ENCODE measurements at regions not wholly inside any gene's neighbourhood (a gene's known extent, or its start where the extent isn't known, plus 50 kb on each side); places are given as distances from the start of the nearest gene placed in this dataset.

DNA sequence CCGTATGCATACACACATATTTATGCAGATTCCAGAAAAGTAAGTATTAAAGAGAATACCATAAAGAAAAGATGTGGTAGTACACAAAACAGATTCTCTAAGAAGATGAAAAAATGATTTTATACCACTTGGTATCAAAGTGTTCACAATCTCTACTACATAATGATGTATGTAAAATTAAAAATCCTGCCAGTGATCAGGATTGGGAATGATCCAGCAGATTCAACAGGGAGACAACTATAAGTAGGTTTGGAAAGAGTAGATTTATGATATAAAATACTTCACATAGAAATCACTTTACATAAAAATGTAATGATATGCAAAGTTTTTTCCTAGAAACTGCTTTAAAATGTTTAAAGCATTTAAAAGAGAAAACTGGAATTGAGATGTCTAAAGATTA, 447.0 kb downstream of the CNTNAP4 start:
- no peak overlapping the region for H3K27ac ChIP-seq (ENCODE audit: low read depth, low read length)
- H3K36me3 ChIP-seq (ENCODE audit: insufficient read depth, low read length): no peaks in the 10 kb centered on the region
- H3K4me3 ChIP-seq (ENCODE audit: low read depth, low read length): no peak overlapping the region
- no peaks in the 10 kb centered on the region for H3K79me2 ChIP-seq (ENCODE audit: control insufficient read depth, insufficient read depth, low read length, unreplicated experiment)
- no peak overlapping the region for H2AFZ ChIP-seq (ENCODE audit: low read length, unreplicated experiment)
- H3K4me1 ChIP-seq (ENCODE audit: control insufficient read depth, insufficient read depth, low read length, unreplicated experiment): no peaks in the 10 kb centered on the region
- H3K27me3 ChIP-seq (ENCODE audit: insufficient read depth, low read length): no peaks in the 10 kb centered on the region

DNA sequence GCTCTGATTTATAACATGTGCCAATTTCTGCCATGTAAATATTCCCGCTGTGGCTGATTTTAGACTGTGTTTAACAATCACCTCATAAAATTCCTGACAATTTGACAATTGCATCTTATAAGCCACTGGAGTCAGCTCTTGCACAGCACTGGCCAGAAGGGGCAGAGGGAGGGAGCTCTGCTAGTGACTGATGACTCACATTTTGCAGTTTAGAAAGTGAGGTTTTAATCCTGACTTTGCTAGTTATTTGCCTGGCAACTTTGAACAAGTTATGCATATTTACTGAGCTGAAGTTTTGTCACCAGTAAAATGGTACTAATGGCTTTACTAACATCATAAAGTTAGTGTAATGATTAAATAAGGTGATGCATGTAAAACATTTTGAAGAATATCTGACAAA, 452.3 kb downstream of the CNTNAP4 start:
- no peak overlapping the region for H3K27ac ChIP-seq (ENCODE audit: low read depth, low read length)
- no peaks in the 10 kb centered on the region for H3K79me2 ChIP-seq (ENCODE audit: control insufficient read depth, insufficient read depth, low read length, unreplicated experiment)
- no peaks in the 10 kb centered on the region for H3K36me3 ChIP-seq (ENCODE audit: insufficient read depth, low read length)

DNA sequence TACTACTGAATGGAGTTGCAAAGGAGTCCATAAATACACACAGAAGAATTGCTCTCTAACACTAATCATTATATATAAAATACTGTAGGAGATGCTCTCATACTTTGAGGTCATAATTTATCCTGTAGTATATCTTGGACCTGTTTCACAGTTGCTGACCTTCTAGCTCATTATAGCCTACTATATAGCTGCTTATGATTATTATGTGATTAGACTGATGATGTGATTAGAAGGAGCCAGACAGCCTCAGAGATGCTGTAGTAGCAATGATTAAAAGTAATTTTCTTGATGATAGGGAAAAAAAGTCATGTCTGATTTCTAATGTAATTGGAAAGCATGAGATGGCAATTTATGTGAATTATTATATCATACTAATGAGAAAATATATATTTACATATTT, 455.7 kb downstream of the CNTNAP4 start:
- no peaks in the 10 kb centered on the region for H3K36me3 ChIP-seq (ENCODE audit: insufficient read depth, low read length)

More for the DNA sequence above, 452.3 kb downstream of the CNTNAP4 start:
- Histone ChIP-seq H3K4me3 (ENCODE audit: low read depth, low read length) (no peak overlapping the region), H3K4me1 (ENCODE audit: control insufficient read depth, insufficient read depth, low read length, unreplicated experiment) (no peaks in the 10 kb centered on the region), H2AFZ (ENCODE audit: low read length, unreplicated experiment) (no peak overlapping the region), H3K27me3 (ENCODE audit: insufficient read depth, low read length) (no peaks in the 10 kb centered on the region)

DNA sequence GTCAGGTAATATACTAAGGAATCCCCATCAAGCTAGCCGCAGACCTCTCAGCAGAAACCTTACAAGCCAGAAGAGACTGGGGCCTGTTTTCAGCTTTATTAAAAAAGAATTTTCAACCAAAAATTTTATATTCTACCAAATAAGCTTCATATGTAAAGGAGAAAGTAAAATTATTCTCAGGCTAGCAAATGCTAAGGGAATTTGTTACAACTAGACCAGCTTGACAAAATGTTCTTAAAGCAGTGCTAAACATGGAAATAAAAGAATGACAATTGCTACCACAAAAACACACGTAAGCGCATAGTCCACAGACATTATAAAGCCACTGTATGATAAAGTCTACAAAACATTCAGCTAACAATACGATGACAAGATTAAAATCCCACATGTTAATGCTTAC, 449.4 kb upstream of the MON1B start:
- no peak overlapping the region for H2AFZ ChIP-seq (ENCODE audit: low read length, unreplicated experiment)
- H3K4me1 ChIP-seq (ENCODE audit: control insufficient read depth, insufficient read depth, low read length, unreplicated experiment): no peaks in the 10 kb centered on the region
- H3K36me3 ChIP-seq (ENCODE audit: insufficient read depth, low read length): no peaks in the 10 kb centered on the region
- H3K4me3 ChIP-seq (ENCODE audit: low read depth, low read length): no peak overlapping the region
- no peaks in the 10 kb centered on the region for H3K79me2 ChIP-seq (ENCODE audit: control insufficient read depth, insufficient read depth, low read length, unreplicated experiment)
- no peak overlapping the region for H3K27ac ChIP-seq (ENCODE audit: low read depth, low read length)
- H3K27me3 ChIP-seq (ENCODE audit: insufficient read depth, low read length): no peaks in the 10 kb centered on the region

More for the DNA sequence above, 455.7 kb downstream of the CNTNAP4 start:
- H3K4me1 ChIP-seq (ENCODE audit: control insufficient read depth, insufficient read depth, low read length, unreplicated experiment): no peaks in the 10 kb centered on the region
- no peaks in the 10 kb centered on the region for H3K79me2 ChIP-seq (ENCODE audit: control insufficient read depth, insufficient read depth, low read length, unreplicated experiment)
- H3K4me3 ChIP-seq (ENCODE audit: low read depth, low read length): no peak overlapping the region
- H3K27ac ChIP-seq (ENCODE audit: low read depth, low read length): no peak overlapping the region
- H3K27me3 ChIP-seq (ENCODE audit: insufficient read depth, low read length): no peaks in the 10 kb centered on the region
- no peak overlapping the region for H2AFZ ChIP-seq (ENCODE audit: low read length, unreplicated experiment)

DNA sequence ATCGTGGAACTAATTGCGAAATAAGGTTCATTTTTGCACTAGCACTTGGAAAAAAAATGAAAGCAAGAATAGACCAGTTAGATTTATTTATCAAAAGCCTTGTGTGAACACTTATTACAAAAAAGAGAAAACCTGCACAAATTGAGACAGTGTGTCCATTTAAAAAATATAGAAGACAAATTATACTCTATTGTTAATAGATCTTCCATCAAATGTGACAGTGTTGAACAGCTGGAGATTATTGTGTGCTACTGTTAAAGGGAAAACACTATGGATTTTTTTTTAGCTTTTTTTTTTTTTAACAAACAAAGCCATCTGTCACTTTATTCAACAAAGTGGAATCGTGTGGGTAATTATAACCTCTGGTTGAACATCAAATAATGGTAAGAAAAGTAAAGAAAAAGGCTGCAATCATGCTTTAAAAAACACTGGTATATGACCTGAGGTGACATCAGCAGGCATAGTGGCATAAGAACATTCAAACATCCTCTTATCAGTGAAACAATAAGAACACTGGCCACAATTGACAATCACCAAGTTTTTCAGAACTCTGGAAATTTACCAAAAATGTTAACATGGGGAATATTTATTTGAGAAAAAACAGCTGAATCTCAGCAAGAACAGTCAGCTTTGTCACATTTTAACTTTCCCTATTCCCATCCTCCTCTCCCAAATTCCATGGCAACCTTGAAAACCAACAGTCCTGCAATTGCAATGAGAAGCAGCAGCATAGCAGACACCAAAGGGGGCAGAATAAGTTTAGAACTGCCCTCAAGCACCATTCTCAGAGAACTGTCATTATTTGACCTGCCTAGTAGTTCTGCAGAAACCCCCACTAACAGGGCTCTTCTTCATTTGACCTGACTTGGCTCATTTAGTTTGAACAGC, 442.3 kb upstream of the MON1B start:
- Histone ChIP-seq H3K4me1 (ENCODE audit: control insufficient read depth, insufficient read depth, low read length, unreplicated experiment) (no peaks in the 10 kb centered on the region), H3K27me3 (ENCODE audit: insufficient read depth, low read length) (no peaks in the 10 kb centered on the region), H3K79me2 (ENCODE audit: control insufficient read depth, insufficient read depth, low read length, unreplicated experiment) (no peaks in the 10 kb centered on the region), H3K27ac (ENCODE audit: low read depth, low read length) (no peak overlapping the region), H3K36me3 (ENCODE audit: insufficient read depth, low read length) (no peaks in the 10 kb centered on the region), H3K4me3 (ENCODE audit: low read depth, low read length) (no peak overlapping the region), H2AFZ (ENCODE audit: low read length, unreplicated experiment) (no peak overlapping the region)

DNA sequence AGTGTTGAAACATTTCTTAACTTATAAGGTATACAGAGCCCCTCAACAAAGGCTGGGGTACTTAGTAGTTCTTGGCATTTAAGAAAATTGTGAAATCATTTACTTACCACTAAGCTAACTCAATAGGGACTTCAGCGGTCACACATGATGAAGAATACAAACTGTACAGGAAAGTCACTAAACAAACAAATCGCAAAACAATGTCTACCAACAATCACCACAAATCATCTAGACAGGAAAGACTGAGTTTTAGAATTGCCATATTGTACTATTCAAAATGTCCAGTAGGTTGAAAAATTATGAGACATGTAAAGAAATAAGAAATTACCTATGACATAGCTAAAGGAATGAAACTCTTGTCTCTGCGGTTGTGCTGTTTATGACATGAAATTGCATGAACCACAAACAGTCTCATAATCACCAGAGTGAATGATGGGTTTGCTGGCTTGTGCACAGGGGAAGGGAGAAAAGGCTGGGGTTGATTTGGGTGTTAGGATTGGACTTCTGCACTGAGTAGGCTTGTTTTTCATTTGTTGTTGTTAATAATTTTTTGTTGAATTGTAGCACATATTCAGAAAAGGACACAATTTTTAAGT, 441.1 kb upstream of the MON1B start:
- Histone ChIP-seq H3K27ac (ENCODE audit: low read depth, low read length) (no peak overlapping the region), H3K36me3 (ENCODE audit: insufficient read depth, low read length) (no peaks in the 10 kb centered on the region), H2AFZ (ENCODE audit: low read length, unreplicated experiment) (no peak overlapping the region), H3K27me3 (ENCODE audit: insufficient read depth, low read length) (no peaks in the 10 kb centered on the region), H3K4me1 (ENCODE audit: control insufficient read depth, insufficient read depth, low read length, unreplicated experiment) (no peaks in the 10 kb centered on the region), H3K4me3 (ENCODE audit: low read depth, low read length) (no peak overlapping the region), H3K79me2 (ENCODE audit: control insufficient read depth, insufficient read depth, low read length, unreplicated experiment) (no peaks in the 10 kb centered on the region)

DNA sequence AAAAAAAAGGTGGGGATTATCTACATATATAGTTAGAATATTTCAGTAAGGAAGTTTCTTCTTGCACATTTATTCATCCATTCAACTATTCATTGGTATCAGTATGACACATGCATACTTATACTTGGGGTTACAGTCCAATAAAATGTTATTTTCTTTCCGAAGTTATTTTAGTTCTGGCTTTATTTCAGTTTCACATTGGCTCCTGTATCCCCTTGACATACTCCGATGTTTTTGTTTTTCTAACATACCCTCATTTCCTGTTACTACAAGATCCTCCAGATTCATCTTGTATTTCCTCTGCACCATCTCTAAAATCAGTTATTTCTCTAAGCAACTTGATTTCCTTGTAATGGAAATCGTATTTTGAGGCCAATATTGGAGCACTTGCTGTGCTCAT, 435.5 kb upstream of the MON1B start:
- Histone ChIP-seq H3K27ac (ENCODE audit: low read depth, low read length) (no peak overlapping the region), H3K4me3 (ENCODE audit: low read depth, low read length) (no peak overlapping the region), H2AFZ (ENCODE audit: low read length, unreplicated experiment) (no peak overlapping the region), H3K4me1 (ENCODE audit: control insufficient read depth, insufficient read depth, low read length, unreplicated experiment) (no peaks in the 10 kb centered on the region), H3K79me2 (ENCODE audit: control insufficient read depth, insufficient read depth, low read length, unreplicated experiment) (no peaks in the 10 kb centered on the region), H3K27me3 (ENCODE audit: insufficient read depth, low read length) (no peaks in the 10 kb centered on the region), H3K36me3 (ENCODE audit: insufficient read depth, low read length) (no peaks in the 10 kb centered on the region)

DNA sequence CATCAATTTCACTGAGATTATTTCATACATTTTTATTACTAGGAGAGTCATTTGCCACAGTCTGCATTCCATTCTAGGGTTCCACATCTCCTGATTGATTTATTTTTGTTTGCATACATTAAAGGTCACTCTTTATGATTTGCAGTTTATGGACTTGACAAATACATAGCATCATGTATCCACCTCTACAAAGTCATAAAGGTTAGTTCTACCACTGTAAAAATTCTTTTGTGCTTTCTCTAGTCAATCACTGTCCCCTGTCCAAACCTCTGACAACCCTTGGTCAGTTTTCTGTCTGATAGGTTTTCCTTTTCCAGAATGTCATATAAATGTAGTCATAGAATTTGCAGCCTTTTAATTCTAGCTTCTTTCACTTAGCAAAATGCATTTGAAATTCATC, 434.6 kb upstream of the MON1B start:
- H3K36me3 ChIP-seq (ENCODE audit: insufficient read depth, low read length): no peaks in the 10 kb centered on the region
- no peak overlapping the region for H3K4me3 ChIP-seq (ENCODE audit: low read depth, low read length)
- no peaks in the 10 kb centered on the region for H3K4me1 ChIP-seq (ENCODE audit: control insufficient read depth, insufficient read depth, low read length, unreplicated experiment)
- no peaks in the 10 kb centered on the region for H3K27me3 ChIP-seq (ENCODE audit: insufficient read depth, low read length)
- H3K79me2 ChIP-seq (ENCODE audit: control insufficient read depth, insufficient read depth, low read length, unreplicated experiment): no peaks in the 10 kb centered on the region
- H3K27ac ChIP-seq (ENCODE audit: low read depth, low read length): no peak overlapping the region
- H2AFZ ChIP-seq (ENCODE audit: low read length, unreplicated experiment): no peak overlapping the region

DNA sequence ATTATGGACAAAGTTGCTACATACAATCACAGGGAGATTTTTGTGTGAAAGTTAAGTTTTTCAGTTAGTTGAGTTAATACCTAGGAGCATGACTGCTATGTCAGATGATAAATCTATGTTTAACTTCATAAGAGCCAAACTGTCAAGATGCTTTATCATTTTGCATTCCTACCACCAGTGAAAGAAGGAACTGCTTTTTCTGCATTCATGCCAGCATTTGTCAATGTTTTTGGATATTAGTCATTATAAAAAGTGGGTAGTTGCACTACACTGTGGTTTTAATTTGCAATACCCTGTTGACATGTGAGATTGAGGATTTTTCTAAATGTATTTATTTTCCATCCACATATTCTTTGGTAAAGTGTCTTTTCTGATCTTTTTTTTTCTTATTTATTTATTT, 434.0 kb upstream of the MON1B start:
- Histone ChIP-seq H3K27ac (ENCODE audit: low read depth, low read length) (no peak overlapping the region), H2AFZ (ENCODE audit: low read length, unreplicated experiment) (no peak overlapping the region), H3K4me1 (ENCODE audit: control insufficient read depth, insufficient read depth, low read length, unreplicated experiment) (no peaks in the 10 kb centered on the region), H3K4me3 (ENCODE audit: low read depth, low read length) (no peak overlapping the region), H3K27me3 (ENCODE audit: insufficient read depth, low read length) (no peaks in the 10 kb centered on the region), H3K79me2 (ENCODE audit: control insufficient read depth, insufficient read depth, low read length, unreplicated experiment) (no peaks in the 10 kb centered on the region), H3K36me3 (ENCODE audit: insufficient read depth, low read length) (no peaks in the 10 kb centered on the region)

DNA sequence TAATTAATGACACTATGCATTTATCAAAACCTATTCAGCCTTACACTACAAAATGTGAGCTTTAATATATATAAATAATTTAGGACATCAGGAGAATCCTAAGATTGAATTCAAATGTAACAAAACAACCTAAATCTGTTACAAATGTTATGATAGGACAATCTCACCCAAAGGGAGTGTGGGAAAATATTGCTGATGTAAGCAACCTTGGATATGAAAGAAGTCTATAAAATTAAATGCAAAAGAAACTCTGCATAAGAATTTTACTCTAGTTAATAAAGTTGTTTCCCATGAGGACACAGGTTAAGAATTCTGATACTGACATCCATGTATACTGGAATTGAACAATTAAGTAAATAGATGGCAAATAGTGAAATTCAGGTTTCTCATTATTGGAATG, 424.5 kb upstream of the MON1B start:
- no peaks in the 10 kb centered on the region for H3K27me3 ChIP-seq (ENCODE audit: insufficient read depth, low read length)
- H2AFZ ChIP-seq (ENCODE audit: low read length, unreplicated experiment): no peak overlapping the region
- no peaks in the 10 kb centered on the region for H3K4me1 ChIP-seq (ENCODE audit: control insufficient read depth, insufficient read depth, low read length, unreplicated experiment)
- no peaks in the 10 kb centered on the region for H3K36me3 ChIP-seq (ENCODE audit: insufficient read depth, low read length)
- no peak overlapping the region for H3K27ac ChIP-seq (ENCODE audit: low read depth, low read length)
- no peak overlapping the region for H3K4me3 ChIP-seq (ENCODE audit: low read depth, low read length)
- no peaks in the 10 kb centered on the region for H3K79me2 ChIP-seq (ENCODE audit: control insufficient read depth, insufficient read depth, low read length, unreplicated experiment)

DNA sequence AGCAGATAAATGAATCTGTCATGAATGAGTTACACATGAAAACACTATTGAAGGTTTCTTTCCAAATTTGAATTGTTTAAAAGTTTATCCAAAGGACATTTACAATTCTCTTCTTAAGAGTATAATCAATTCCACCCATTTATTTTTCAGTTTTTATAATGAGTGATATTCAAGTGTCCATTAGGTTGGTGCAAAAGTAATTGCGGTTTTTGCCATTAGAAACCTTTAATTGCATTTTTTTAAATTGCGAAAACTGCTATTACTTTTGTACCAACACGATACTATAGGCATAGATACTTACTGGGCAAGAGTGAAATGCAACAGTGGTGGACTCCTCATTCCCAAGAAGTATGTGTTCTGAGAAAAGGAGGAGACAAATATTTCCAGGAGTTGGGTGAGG, 422.7 kb upstream of the MON1B start:
- Histone ChIP-seq H2AFZ (ENCODE audit: low read length, unreplicated experiment) (no peak overlapping the region), H3K27ac (ENCODE audit: low read depth, low read length) (no peak overlapping the region), H3K4me3 (ENCODE audit: low read depth, low read length) (no peak overlapping the region), H3K79me2 (ENCODE audit: control insufficient read depth, insufficient read depth, low read length, unreplicated experiment) (no peaks in the 10 kb centered on the region), H3K27me3 (ENCODE audit: insufficient read depth, low read length) (no peaks in the 10 kb centered on the region), H3K4me1 (ENCODE audit: control insufficient read depth, insufficient read depth, low read length, unreplicated experiment) (no peaks in the 10 kb centered on the region), H3K36me3 (ENCODE audit: insufficient read depth, low read length) (no peaks in the 10 kb centered on the region)

All from ACC112 (cell line).